ENCODE measurements at regions not wholly inside any gene's neighbourhood (a gene's known extent, or its start where the extent isn't known, plus 50 kb on each side); places are given as distances from the start of the nearest gene placed in this dataset.

- no peak for DNase-seq (ENCODE audit: low spot score)
Measured at GRCh38 chr3:189557824-189558223, 73.4 kb upstream of the TP63 start.

DNA sequence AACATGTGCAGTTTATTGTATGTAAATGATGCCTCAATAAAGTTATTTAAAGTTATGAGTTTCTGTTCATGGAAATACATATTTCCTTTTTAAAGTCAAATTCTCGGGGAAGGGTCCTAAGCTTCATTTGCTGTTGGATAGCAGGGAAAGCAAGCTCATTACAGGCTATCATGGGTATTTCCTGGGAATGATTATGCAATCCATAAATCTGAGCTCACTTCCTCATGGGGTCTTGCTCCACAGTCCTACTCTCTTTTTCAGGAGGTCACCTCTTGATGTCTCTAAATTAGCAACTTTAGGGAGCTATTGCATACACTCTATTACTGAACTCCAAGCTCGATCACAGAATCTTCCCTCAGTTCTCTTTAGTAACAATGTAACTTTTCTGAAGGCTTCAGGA is 69.9 kb upstream of the TP63 start:
- DNase-seq (ENCODE audit: low spot score), result no peak

GRCh38 chr3:189563853-189564563 is 67.2 kb upstream of the TP63 start:
- DNase-seq (ENCODE audit: low spot score), result no peak

- DNase-seq (ENCODE audit: low spot score), result no peak
Measured at GRCh38 chr3:189566550-189567130, 64.5 kb upstream of the TP63 start.

DNA sequence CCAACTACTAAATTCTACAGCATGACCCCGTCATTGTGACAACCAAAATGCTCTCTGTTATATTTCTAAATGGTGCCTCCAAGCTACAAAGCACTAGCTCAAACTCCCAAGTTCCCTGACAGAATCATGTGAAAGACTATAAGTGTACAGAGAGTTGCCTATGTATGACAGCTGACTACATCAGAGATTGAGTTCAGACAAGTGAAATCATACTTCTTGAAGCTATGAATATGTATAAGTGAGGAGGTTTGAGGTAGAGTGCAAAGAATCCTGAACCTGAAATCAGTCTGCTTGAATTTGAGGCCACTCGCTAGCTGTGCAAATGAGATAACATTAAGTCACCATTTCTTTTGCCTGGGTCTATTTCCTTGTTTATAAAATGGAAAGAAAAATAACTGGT is 63.9 kb upstream of the TP63 start:
- no peak for DNase-seq (ENCODE audit: low spot score)

GRCh38 chr3:189567766-189568420 is 63.3 kb upstream of the TP63 start:
- DNase-seq (ENCODE audit: low spot score), result no peak

GRCh38 chr3:189568961-189569360 is 62.2 kb upstream of the TP63 start:
- DNase-seq (ENCODE audit: low spot score), result no peak

- no peak for DNase-seq (ENCODE audit: low spot score)
Measured at GRCh38 chr3:189569473-189569872, 61.7 kb upstream of the TP63 start.

- DNase-seq (ENCODE audit: low spot score), result no peak
Measured at GRCh38 chr3:189570916-189571315, 60.3 kb upstream of the TP63 start.

- no peak for DNase-seq (ENCODE audit: low spot score)
Measured at GRCh38 chr3:189572249-189572648, 58.9 kb upstream of the TP63 start.

- DNase-seq (ENCODE audit: low spot score), result no peak
Measured at GRCh38 chr3:189573004-189573403, 58.2 kb upstream of the TP63 start.

- no peak for DNase-seq (ENCODE audit: low spot score)
Measured at GRCh38 chr3:189576486-189576885, 54.7 kb upstream of the TP63 start.

GRCh38 chr3:189577050-189577951 is 53.9 kb upstream of the TP63 start:
- DNase-seq (ENCODE audit: low spot score), result no peak

GRCh38 chr3:189580190-189580589 is 51.0 kb upstream of the TP63 start:
- no peak for DNase-seq (ENCODE audit: low spot score)

All from CD4-positive, alpha-beta T cell treated with Interleukin-2 at 100 ng/mL for 4 hours (primary cell).